ENCODE measurements at regions not wholly inside any gene's neighbourhood (a gene's known extent, or its start where the extent isn't known, plus 50 kb on each side); places are given as distances from the start of the nearest gene placed in this dataset.
"Not testable (repeated sequence)": the region's sequence is repeated elsewhere in the genome, so short reads cannot be mapped to it uniquely, and the experiment has no call there.

DNA sequence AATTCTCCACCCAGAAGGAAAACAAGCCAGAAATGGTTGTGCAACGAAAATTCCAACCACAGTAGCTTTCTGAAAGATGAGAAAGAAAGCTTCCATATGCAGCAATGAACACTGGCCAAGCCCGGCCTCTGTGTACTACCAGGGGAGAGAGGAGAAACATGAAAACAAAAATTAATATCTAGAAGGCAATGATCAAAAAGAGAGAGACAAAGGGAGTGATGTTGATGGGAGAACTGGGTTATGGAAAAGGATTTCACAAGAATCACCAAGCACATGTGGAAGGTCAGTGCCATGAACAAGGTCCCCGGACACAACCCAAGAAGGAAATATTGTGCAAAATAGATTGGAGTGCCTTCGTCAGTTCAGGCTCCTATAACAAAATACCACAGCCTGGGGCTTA is 217.4 kb downstream of the NPIPA8 start:
- TF ChIP-seq, protein P1, sequence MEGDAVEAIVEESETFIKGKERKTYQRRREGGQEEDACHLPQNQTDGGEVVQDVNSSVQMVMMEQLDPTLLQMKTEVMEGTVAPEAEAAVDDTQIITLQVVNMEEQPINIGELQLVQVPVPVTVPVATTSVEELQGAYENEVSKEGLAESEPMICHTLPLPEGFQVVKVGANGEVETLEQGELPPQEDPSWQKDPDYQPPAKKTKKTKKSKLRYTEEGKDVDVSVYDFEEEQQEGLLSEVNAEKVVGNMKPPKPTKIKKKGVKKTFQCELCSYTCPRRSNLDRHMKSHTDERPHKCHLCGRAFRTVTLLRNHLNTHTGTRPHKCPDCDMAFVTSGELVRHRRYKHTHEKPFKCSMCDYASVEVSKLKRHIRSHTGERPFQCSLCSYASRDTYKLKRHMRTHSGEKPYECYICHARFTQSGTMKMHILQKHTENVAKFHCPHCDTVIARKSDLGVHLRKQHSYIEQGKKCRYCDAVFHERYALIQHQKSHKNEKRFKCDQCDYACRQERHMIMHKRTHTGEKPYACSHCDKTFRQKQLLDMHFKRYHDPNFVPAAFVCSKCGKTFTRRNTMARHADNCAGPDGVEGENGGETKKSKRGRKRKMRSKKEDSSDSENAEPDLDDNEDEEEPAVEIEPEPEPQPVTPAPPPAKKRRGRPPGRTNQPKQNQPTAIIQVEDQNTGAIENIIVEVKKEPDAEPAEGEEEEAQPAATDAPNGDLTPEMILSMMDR (tag by site-specific recombination; IDR thresholded peaks at IDR 0.05): not testable (repeated sequence)
- not testable (repeated sequence) for TF ChIP-seq ZNF18 (tag by site-specific recombination; IDR thresholded peaks at IDR 0.05); SP2 (tag by site-specific recombination; IDR thresholded peaks at IDR 0.05); ZNF791 (tag by site-specific recombination; IDR thresholded peaks at IDR 0.05); BCL6B (tag by site-specific recombination; IDR thresholded peaks at IDR 0.05); ZBTB8A (tag by site-specific recombination; IDR thresholded peaks at IDR 0.05); ZEB2 (tag by site-specific recombination; IDR thresholded peaks at IDR 0.05); ZNF530 (tag by site-specific recombination; IDR thresholded peaks at IDR 0.05; ENCODE audit: low read depth); REST (tag by site-specific recombination; IDR thresholded peaks at IDR 0.05)
